GM12878 (cell line): ENCODE measurements at regions not wholly inside any gene's neighbourhood (a gene's known extent, or its start where the extent isn't known, plus 50 kb on each side); places are given as distances from the start of the nearest gene placed in this dataset.

Experiments used
- ATAC-seq: fragments of 200-7000 bp; cut with Tn5 transposase; 3 replicates; pipeline ENCODE4 v1.9.1; 2020; ENCODE audit warnings: mild to moderate bottlenecking, moderate library complexity
- BruUV-seq: library from RNA; stranded (reverse); fragments of 400-500 nt; replicated peaks from 2 replicates; lab custom pipeline; 2021; lab: Mats Ljungman, UMichigan
- CTCF ChIA-PET: fragments of 300-600 bp; sonication (Branson Sonifier 250); formaldehyde crosslinking; extraction: SDS; loops from one replicate; lab custom pipeline; 2021; ENCODE audit warnings: inconsistent platforms; lab: Yijun Ruan, JAX
- POLR2A ChIA-PET: fragments of 350-600 bp; formaldehyde crosslinking; extraction: SDS; loops from one replicate; lab custom pipeline; 2021; ENCODE audit warnings: inconsistent platforms; lab: Charles Lee
- RAD21 ChIA-PET: fragments of 300-600 bp; sonication (Branson Sonifier 250); formaldehyde crosslinking; loops from one replicate; lab custom pipeline; 2023; ENCODE audit warnings: antibody characterized with exemption; ENCODE audit not compliant: unreplicated experiment; lab: Charles Lee
- SMC1A ChIA-PET: fragments of 300-600 bp; sonication (Branson Sonifier 250); formaldehyde crosslinking; loops from one replicate; lab custom pipeline; 2023; ENCODE audit not compliant: unreplicated experiment, uncharacterized antibody; lab: Charles Lee
- DNase-seq: peaks from one replicate; pipeline ENCODE4 v3.0.0-alpha.2; 2011; ENCODE audit warnings: low read depth, low spot score
- FAIRE-seq: peaks from 3 replicates; lab custom pipeline; 2011; peaks lifted over from hg19 to GRCh38; lab: Jason Lieb, UNC
- H2AFZ ChIP-seq: 2 replicates; pipeline ENCODE4 v1.6.0; 2011; ENCODE audit warnings: low read depth, low read length, control low read depth; ENCODE audit not compliant: control insufficient read depth
- H3K27ac ChIP-seq: 2 replicates; pipeline ENCODE4 v1.5.1; 2011; ENCODE audit warnings: control low read depth; ENCODE audit not compliant: control insufficient read depth, insufficient read depth
- H3K27me3 ChIP-seq, 2 experiments: replicated peaks in 1 of 2; 2 replicates each; pipeline versions ENCODE4 v1.6.0 to v1.6.1; 2011; ENCODE audit warnings: low read length in 1 of 2; ENCODE audit not compliant: control insufficient read depth in 2 of 2, insufficient read depth in 2 of 2
- H3K36me3 ChIP-seq, 2 experiments: 2 replicates each; pipeline ENCODE4 v1.5.1; 2011; ENCODE audit warnings: low read length in 1 of 2; ENCODE audit not compliant: control insufficient read depth in 2 of 2, insufficient read depth in 2 of 2
- H3K4me1 ChIP-seq: 2 replicates; pipeline ENCODE4 v1.6.1; 2011; ENCODE audit warnings: mild to moderate bottlenecking, low read length, moderate library complexity, mixed read lengths; ENCODE audit not compliant: control insufficient read depth, insufficient read depth
- H3K4me2 ChIP-seq: 2 replicates; pipeline ENCODE4 v1.6.0; 2011; ENCODE audit warnings: control low read depth; ENCODE audit not compliant: control insufficient read depth, insufficient read depth
- H3K4me3 ChIP-seq: fragments of 200-600 bp; sonication (generic); 2 replicates; pipeline ENCODE4 v1.5.1; 2016
- H3K79me2 ChIP-seq: 2 replicates; pipeline ENCODE4 v1.6.0; 2011; ENCODE audit warnings: low read length; ENCODE audit not compliant: control insufficient read depth, insufficient read depth
- H3K9ac ChIP-seq: 2 replicates; pipeline ENCODE4 v1.8.0; 2011; ENCODE audit warnings: low read length, control low read depth, mixed read lengths; ENCODE audit not compliant: control insufficient read depth, insufficient read depth
- H3K9me3 ChIP-seq: replicated peaks from 3 replicates; pipeline ENCODE4 v1.5.1; 2011; ENCODE audit warnings: mild to moderate bottlenecking, low read length; ENCODE audit not compliant: control insufficient read depth, insufficient read depth
- H4K20me1 ChIP-seq: 2 replicates; pipeline ENCODE4 v1.6.0; 2011; ENCODE audit not compliant: control insufficient read depth, insufficient read depth
- CREM ChIP-seq: IDR thresholded peaks from 2 replicates; pipeline ENCODE4 v1.6.1; 2014; ENCODE audit warnings: antibody characterized with exemption, low read depth
- EP300 ChIP-seq, 2 experiments: fragments of 150-350 bp in 1 of 2; IDR thresholded peaks; 2 replicates each; pipeline ENCODE4 v1.6.1; 2011 to 2012; ENCODE audit warnings: low read depth in 2 of 2, low read length in 2 of 2, borderline replicate concordance in 1 of 2, improper control_type of control experiment in 1 of 2, inconsistent platforms in 1 of 2; ENCODE audit not compliant: control insufficient read depth in 1 of 2
- GABPA ChIP-seq: IDR thresholded peaks from 2 replicates; pipeline ENCODE4 v1.6.1; 2014; ENCODE audit warnings: antibody characterized with exemption, low read depth, mild to moderate bottlenecking, inconsistent platforms
- HDAC2 ChIP-seq: fragments of 200-600 bp; sonication (generic); IDR thresholded peaks from 2 replicates; pipeline ENCODE4 v1.6.1; 2017
- IRF4 ChIP-seq: IDR thresholded peaks from 2 replicates; pipeline ENCODE4 v1.6.1; 2011; ENCODE audit warnings: low read depth, low read length
- KDM1A ChIP-seq: fragments of 200-600 bp; sonication (generic); IDR thresholded peaks from 2 replicates; pipeline ENCODE4 v1.6.1; 2016; ENCODE audit warnings: borderline replicate concordance
- PML ChIP-seq: IDR thresholded peaks from 2 replicates; pipeline ENCODE4 v1.6.1; 2012; ENCODE audit warnings: low read length, inconsistent platforms
- RFX5 ChIP-seq: IDR thresholded peaks from 2 replicates; pipeline ENCODE4 v1.6.1; 2011; ENCODE audit warnings: low read depth, low read length, improper control_type of control experiment
- RUNX3 ChIP-seq: IDR thresholded peaks from 2 replicates; pipeline ENCODE4 v1.6.1; 2012; ENCODE audit warnings: low read length, inconsistent platforms
- SMAD5 ChIP-seq: IDR thresholded peaks from 2 replicates; pipeline ENCODE4 v1.6.1; 2016; ENCODE audit warnings: antibody characterized with exemption, low read depth
- SUPT20H ChIP-seq: IDR thresholded peaks from 2 replicates; pipeline ENCODE4 v1.6.1; 2011; ENCODE audit warnings: low read depth, mild to moderate bottlenecking, low read length, moderate library complexity, borderline replicate concordance; ENCODE audit not compliant: control insufficient read depth
- TAF1 ChIP-seq: IDR thresholded peaks from 2 replicates; pipeline ENCODE4 v1.6.1; 2011; ENCODE audit warnings: mild to moderate bottlenecking, low read depth, low read length, borderline replicate concordance
- TBL1XR1 ChIP-seq: IDR thresholded peaks from 2 replicates; pipeline ENCODE4 v1.6.1; 2012; ENCODE audit warnings: low read depth, low read length, improper control_type of control experiment
- TCF12 ChIP-seq: IDR thresholded peaks from 2 replicates; pipeline ENCODE4 v1.6.1; 2011; ENCODE audit warnings: low read depth, mild to moderate bottlenecking, low read length
- YY1 ChIP-seq: IDR thresholded peaks from 2 replicates; pipeline ENCODE4 v1.6.1; 2011; ENCODE audit warnings: low read depth, mild to moderate bottlenecking, low read length
- ZNF622 ChIP-seq: fragments of 450-650 bp; IDR thresholded peaks from 2 replicates; pipeline ENCODE4 v1.6.1; 2017; ENCODE audit warnings: mild to moderate bottlenecking, inconsistent platforms
- ZNF687 ChIP-seq: fragments of 450-650 bp; IDR thresholded peaks from 2 replicates; pipeline ENCODE4 v1.6.1; 2017; ENCODE audit warnings: mild to moderate bottlenecking, moderate library complexity
- ZZZ3 ChIP-seq: IDR thresholded peaks from 2 replicates; pipeline ENCODE4 v1.6.1; 2011; ENCODE audit warnings: low read depth; ENCODE audit not compliant: control insufficient read depth, insufficient read length
- WGBS: methylation state at CpG from one replicate; pipeline ENCODE4 v1.1.6; 2016; ENCODE audit warnings: low lambda C conversion rate; ENCODE audit not compliant: insufficient replicate concordance, insufficient coverage; ENCODE audit errors: missing lambda C conversion rate; 5-methylcytosine and 5-hydroxymethylcytosine counted together
- in situ Hi-C: fragments of 300-500 bp; cut with MboI; formaldehyde crosslinking; loops from 9 replicates; pipeline ENCODE4 v1.14.3; 2018; ENCODE audit warnings: mixed read lengths
- intact Hi-C: fragments of 100-400 bp; cut with micrococcal nuclease; formaldehyde crosslinking; loops from one replicate; pipeline ENCODE4 v1.14.2; 2022; ENCODE audit not compliant: unreplicated experiment
- TF ChIP-seq, protein P1 (sequence below): fragments of 450-650 bp; formaldehyde crosslinking; IDR thresholded peaks from 2 replicates; pipeline ENCODE4 v1.5.0; 2022; ENCODE audit warnings: mild to moderate bottlenecking, missing genetic modification characterization

GRCh38 chr7:22563032-22563501 lies 63.1 kb upstream of the STEAP1B start:
- no TSS peak for BruUV-seq
- WGBS: under 1% methylated on average over 10 of the region's 10 CpGs
- no peak for DNase-seq
- no peak overlapping the region for H3K27ac ChIP-seq
- intact Hi-C loops: loop anchor here (5.0 kb wide), 1 partner anchor 99 kb away; no protein-coding TSS in a partner anchor
- H3K4me2 ChIP-seq: peak overlapping the region; percentile 60
- ATAC-seq: peak; percentile 38
- ChIA-PET RAD21 (interaction anchor here (0.8 to 6.2 kb wide), 4 partner anchors 98 to 498 kb away, joined by 3 to 115 read pairs (median 21); partner anchors contain the start of gene IL6), CTCF (interaction anchor here (0.7 to 7.9 kb wide), 7 partner anchors 163 to 493 kb away, joined by 3 to 194 read pairs (median 29); partner anchors contain the start of gene IL6), SMC1A (interaction anchor here (3.2 to 9.0 kb wide), 3 partner anchors 162 to 493 kb away, joined by 29 to 124 read pairs (median 77); partner anchors contain the start of gene IL6), POLR2A (no interaction called here)
- H2AFZ ChIP-seq: no peak overlapping the region
- peaks cover 49% of the 10 kb centered on the region for H3K4me1 ChIP-seq
- no peaks in the 10 kb centered on the region; a peak in 1 of 4 replicates for H3K27me3 ChIP-seq
- no peak overlapping the region for H3K4me3 ChIP-seq
- no peaks in the 10 kb centered on the region for H4K20me1 ChIP-seq
- FAIRE-seq: no peak
- in situ Hi-C loops: loop anchor here (5.0 kb wide), 2 partner anchors 164 to 494 kb away; partner anchors contain the start of gene IL6
- no peaks in the 10 kb centered on the region for H3K36me3 ChIP-seq
- H3K79me2 ChIP-seq: no peaks in the 10 kb centered on the region
- no peaks in the 10 kb centered on the region for H3K9me3 ChIP-seq
- no peak overlapping the region for H3K9ac ChIP-seq
- no peak for TF ChIP-seq KDM1A
- TF ChIP-seq RUNX3: 0 out of 2 replicates have a peak, but pooled peaks have one; percentile 25
- no peak for TF ChIP-seq HDAC2
- no peak for TF ChIP-seq GABPA
- TF ChIP-seq ZNF687: no peak
- TF ChIP-seq TAF1: no peak
- TF ChIP-seq, protein P1, sequence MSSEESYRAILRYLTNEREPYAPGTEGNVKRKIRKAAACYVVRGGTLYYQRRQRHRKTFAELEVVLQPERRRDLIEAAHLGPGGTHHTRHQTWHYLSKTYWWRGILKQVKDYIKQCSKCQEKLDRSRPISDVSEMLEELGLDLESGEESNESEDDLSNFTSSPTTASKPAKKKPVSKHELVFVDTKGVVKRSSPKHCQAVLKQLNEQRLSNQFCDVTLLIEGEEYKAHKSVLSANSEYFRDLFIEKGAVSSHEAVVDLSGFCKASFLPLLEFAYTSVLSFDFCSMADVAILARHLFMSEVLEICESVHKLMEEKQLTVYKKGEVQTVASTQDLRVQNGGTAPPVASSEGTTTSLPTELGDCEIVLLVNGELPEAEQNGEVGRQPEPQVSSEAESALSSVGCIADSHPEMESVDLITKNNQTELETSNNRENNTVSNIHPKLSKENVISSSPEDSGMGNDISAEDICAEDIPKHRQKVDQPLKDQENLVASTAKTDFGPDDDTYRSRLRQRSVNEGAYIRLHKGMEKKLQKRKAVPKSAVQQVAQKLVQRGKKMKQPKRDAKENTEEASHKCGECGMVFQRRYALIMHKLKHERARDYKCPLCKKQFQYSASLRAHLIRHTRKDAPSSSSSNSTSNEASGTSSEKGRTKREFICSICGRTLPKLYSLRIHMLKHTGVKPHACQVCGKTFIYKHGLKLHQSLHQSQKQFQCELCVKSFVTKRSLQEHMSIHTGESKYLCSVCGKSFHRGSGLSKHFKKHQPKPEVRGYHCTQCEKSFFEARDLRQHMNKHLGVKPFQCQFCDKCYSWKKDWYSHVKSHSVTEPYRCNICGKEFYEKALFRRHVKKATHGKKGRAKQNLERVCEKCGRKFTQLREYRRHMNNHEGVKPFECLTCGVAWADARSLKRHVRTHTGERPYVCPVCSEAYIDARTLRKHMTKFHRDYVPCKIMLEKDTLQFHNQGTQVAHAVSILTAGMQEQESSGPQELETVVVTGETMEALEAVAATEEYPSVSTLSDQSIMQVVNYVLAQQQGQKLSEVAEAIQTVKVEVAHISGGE: no peak
- no peak for TF ChIP-seq TBL1XR1
- no peak for TF ChIP-seq ZZZ3
- TF ChIP-seq IRF4: no peak
- no peak for TF ChIP-seq PML
- TF ChIP-seq SMAD5: no peak
- no peak for TF ChIP-seq EP300 (IDR thresholded peaks at IDR 0.05; ENCODE audit: borderline replicate concordance in 1 of 2, control insufficient read depth in 1 of 2, low read depth in 2 of 2, low read length in 2 of 2)
- TF ChIP-seq RFX5: no peak
- no peak for TF ChIP-seq ZNF622
- no peak for TF ChIP-seq CREM
- 0 out of 2 replicates have a peak, but pooled peaks have one; percentile 8 for TF ChIP-seq YY1
- TF ChIP-seq TCF12: 0 out of 2 replicates have a peak, but pooled peaks have one; percentile 14
- no peak for TF ChIP-seq SUPT20H
